Calu3 (cell line): ENCODE measurements at regions not wholly inside any gene's neighbourhood (a gene's known extent, or its start where the extent isn't known, plus 50 kb on each side); places are given as distances from the start of the nearest gene placed in this dataset.

Experiments used
- BruUV-seq: library from RNA; stranded (reverse); fragments of 400-500 nt; replicated peaks from 2 replicates; lab custom pipeline; 2021; lab: Mats Ljungman, UMichigan
- CTCF ChIA-PET: fragments of 300-600 bp; sonication (Branson Sonifier 250); formaldehyde crosslinking; loops from one replicate; lab custom pipeline; 2022; ENCODE audit warnings: antibody characterized with exemption; lab: Charles Lee
- DNase-seq: peaks from one replicate; pipeline ENCODE4 v3.0.0; 2022
- H3K27ac Mint-ChIP-seq: one replicate; pipeline ENCODE4 v1.8.0; 2022; ENCODE audit warnings: mixed read lengths; ENCODE audit not compliant: unreplicated experiment
- H3K27me3 Mint-ChIP-seq: one replicate; pipeline ENCODE4 v1.8.0; 2022; ENCODE audit warnings: mixed read lengths; ENCODE audit not compliant: unreplicated experiment
- H3K36me3 Mint-ChIP-seq: one replicate; pipeline ENCODE4 v1.8.0; 2022; ENCODE audit warnings: mild to moderate bottlenecking, moderate library complexity, mixed read lengths; ENCODE audit not compliant: insufficient read depth, unreplicated experiment
- H3K4me1 Mint-ChIP-seq: one replicate; pipeline ENCODE4 v1.8.0; 2022; ENCODE audit warnings: mild to moderate bottlenecking, low read depth, mixed read lengths; ENCODE audit not compliant: unreplicated experiment
- H3K4me3 Mint-ChIP-seq: one replicate; pipeline ENCODE4 v1.8.0; 2022; ENCODE audit warnings: mild to moderate bottlenecking, low read depth, moderate library complexity, mixed read lengths; ENCODE audit not compliant: unreplicated experiment
- H3K9me3 Mint-ChIP-seq: one replicate; pipeline ENCODE4 v1.8.0; 2022; ENCODE audit warnings: low read depth, mixed read lengths; ENCODE audit not compliant: unreplicated experiment
- intact Hi-C: fragments of 100-400 bp; cut with micrococcal nuclease; formaldehyde crosslinking; loops from one replicate; pipeline ENCODE4 v1.10.0; 2022; ENCODE audit not compliant: unreplicated experiment
- TF ChIP-seq, protein P1 (sequence below): fragments of 200-600 bp; IDR thresholded peaks from one replicate; pipeline ENCODE4 v1.8.0; 2022; ENCODE audit warnings: antibody characterized with exemption; ENCODE audit not compliant: unreplicated experiment

GRCh38 chr7:84263106-84263505 lies 68.5 kb upstream of the SEMA3A start:
- no TSS peak for BruUV-seq
- Mint-ChIP-seq H3K36me3 (no peaks in the 10 kb centered on the region), H3K4me1 (no peaks in the 10 kb centered on the region), H3K4me3 (no peak overlapping the region), H3K27ac (no peak overlapping the region), H3K27me3 (no peaks in the 10 kb centered on the region), H3K9me3 (no peaks in the 10 kb centered on the region)
- intact Hi-C loops, result no loop called here
- TF ChIP-seq, protein P1, sequence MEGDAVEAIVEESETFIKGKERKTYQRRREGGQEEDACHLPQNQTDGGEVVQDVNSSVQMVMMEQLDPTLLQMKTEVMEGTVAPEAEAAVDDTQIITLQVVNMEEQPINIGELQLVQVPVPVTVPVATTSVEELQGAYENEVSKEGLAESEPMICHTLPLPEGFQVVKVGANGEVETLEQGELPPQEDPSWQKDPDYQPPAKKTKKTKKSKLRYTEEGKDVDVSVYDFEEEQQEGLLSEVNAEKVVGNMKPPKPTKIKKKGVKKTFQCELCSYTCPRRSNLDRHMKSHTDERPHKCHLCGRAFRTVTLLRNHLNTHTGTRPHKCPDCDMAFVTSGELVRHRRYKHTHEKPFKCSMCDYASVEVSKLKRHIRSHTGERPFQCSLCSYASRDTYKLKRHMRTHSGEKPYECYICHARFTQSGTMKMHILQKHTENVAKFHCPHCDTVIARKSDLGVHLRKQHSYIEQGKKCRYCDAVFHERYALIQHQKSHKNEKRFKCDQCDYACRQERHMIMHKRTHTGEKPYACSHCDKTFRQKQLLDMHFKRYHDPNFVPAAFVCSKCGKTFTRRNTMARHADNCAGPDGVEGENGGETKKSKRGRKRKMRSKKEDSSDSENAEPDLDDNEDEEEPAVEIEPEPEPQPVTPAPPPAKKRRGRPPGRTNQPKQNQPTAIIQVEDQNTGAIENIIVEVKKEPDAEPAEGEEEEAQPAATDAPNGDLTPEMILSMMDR, result no peak
- no peak for DNase-seq
- CTCF ChIA-PET, result no interaction called here

DNA sequence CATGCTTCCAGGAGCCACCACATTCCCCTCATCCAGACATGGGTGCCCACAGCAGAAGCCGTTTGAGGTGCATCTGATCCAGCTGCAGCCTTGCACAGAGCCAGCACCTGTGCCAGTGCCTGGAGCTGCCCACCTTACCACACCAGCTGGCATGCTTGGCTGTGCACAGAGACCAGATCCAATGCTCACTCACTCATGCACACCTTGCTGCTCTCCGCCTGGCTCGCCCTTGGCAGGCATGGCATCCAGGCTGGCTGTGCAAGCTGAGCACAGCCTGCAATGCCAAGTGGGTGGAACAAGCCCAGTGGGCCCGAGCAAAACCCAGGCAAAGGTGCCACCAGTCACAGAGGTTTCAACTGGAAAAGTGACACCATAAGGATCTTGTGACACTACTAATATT lies 66.9 kb upstream of the SEMA3A start:
- no TSS peak for BruUV-seq
- H3K9me3 Mint-ChIP-seq, result no peaks in the 10 kb centered on the region
- H3K27ac Mint-ChIP-seq, result no peak overlapping the region
- H3K4me1 Mint-ChIP-seq, result no peaks in the 10 kb centered on the region
- no peak for DNase-seq
- TF ChIP-seq, protein P1, result no peak
- H3K27me3 Mint-ChIP-seq, result no peaks in the 10 kb centered on the region
- CTCF ChIA-PET, result no interaction called here
- H3K4me3 Mint-ChIP-seq, result no peak overlapping the region
- intact Hi-C loops, result no loop called here
- no peaks in the 10 kb centered on the region for H3K36me3 Mint-ChIP-seq

GRCh38 chr7:84258628-84259027 lies 64.0 kb upstream of the SEMA3A start:
- CTCF ChIA-PET, result no interaction called here
- no TSS peak for BruUV-seq
- no peak for DNase-seq
- TF ChIP-seq, protein P1, result no peak
- Mint-ChIP-seq H3K4me1 (no peaks in the 10 kb centered on the region), H3K9me3 (no peaks in the 10 kb centered on the region), H3K27ac (no peak overlapping the region), H3K36me3 (no peaks in the 10 kb centered on the region), H3K4me3 (no peak overlapping the region), H3K27me3 (no peaks in the 10 kb centered on the region)
- intact Hi-C loops, result no loop called here

DNA sequence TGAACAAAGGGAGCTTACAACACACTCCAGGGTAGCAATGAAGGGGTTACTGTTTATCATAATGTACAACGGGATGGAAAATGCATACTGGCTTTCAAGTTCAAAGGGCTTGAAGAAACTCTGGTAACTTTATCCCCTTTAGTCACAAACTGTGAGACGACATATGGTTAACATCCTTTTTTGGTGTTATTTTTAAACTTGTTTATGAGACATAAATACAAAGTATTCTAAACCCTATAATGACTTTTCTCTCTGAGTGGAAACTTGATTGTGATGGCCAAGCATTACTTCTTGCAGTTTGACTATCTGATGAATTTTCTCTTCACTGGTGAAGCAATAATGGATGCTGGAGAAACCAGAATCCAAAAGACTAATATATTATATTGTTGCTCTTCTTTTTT lies 62.0 kb upstream of the SEMA3A start:
- TF ChIP-seq, protein P1, result no peak
- H3K9me3 Mint-ChIP-seq, result no peaks in the 10 kb centered on the region
- H3K27me3 Mint-ChIP-seq, result no peaks in the 10 kb centered on the region
- no TSS peak for BruUV-seq
- DNase-seq, result no peak
- H3K36me3 Mint-ChIP-seq, result no peaks in the 10 kb centered on the region
- H3K4me3 Mint-ChIP-seq, result no peak overlapping the region
- intact Hi-C loops, result no loop called here
- CTCF ChIA-PET, result no interaction called here
- H3K27ac Mint-ChIP-seq, result no peak overlapping the region
- H3K4me1 Mint-ChIP-seq, result no peaks in the 10 kb centered on the region
